Large intestine (tissue), 3 donors: ENCODE measurements at regions not wholly inside any gene's neighbourhood (a gene's known extent, or its start where the extent isn't known, plus 50 kb on each side); places are given as distances from the start of the nearest gene placed in this dataset.

ENCODE experiments used
- DNase-seq, 2 donors: peaks; one replicate each; pipeline versions ENCODE4 v3.0.0 to v3.0.0-alpha.2; 2013
- H3K27ac ChIP-seq: one replicate; pipeline ENCODE4 v1.5.1; 2013; ENCODE audit warnings: low read length
- H3K27me3 ChIP-seq: 2 replicates; pipeline ENCODE4 v1.6.1; 2013; ENCODE audit warnings: low read length; ENCODE audit not compliant: control insufficient read depth, insufficient read depth
- H3K36me3 ChIP-seq: 2 replicates; pipeline ENCODE4 v1.6.1; 2013; ENCODE audit warnings: low read length; ENCODE audit not compliant: control insufficient read depth, insufficient read depth
- H3K4me1 ChIP-seq: one replicate; pipeline ENCODE4 v1.6.1; 2013; ENCODE audit warnings: low read length; ENCODE audit not compliant: control insufficient read depth, insufficient read depth
- H3K4me3 ChIP-seq: one replicate; pipeline ENCODE4 v1.5.1; 2013; ENCODE audit warnings: low read length
- H3K9me3 ChIP-seq: one replicate; pipeline ENCODE4 v1.6.1; 2013; ENCODE audit warnings: mild to moderate bottlenecking, low read depth, low read length, moderate library complexity; ENCODE audit not compliant: control insufficient read depth
- WGBS: methylation state at CpG from one replicate; pipeline ENCODE4 v1.1.5; 2013; ENCODE audit warnings: low lambda C conversion rate; ENCODE audit not compliant: insufficient coverage; 5-methylcytosine and 5-hydroxymethylcytosine counted together

- DNase-seq, result no peak
- Histone ChIP-seq H3K36me3 (no peaks in the 10 kb centered on the region), H3K27me3 (no peaks in the 10 kb centered on the region), H3K4me1 (no peaks in the 10 kb centered on the region), H3K4me3 (no peak overlapping the region), H3K27ac (no peak overlapping the region), H3K9me3 (no peaks in the 10 kb centered on the region)
- WGBS, result 60% methylated on average over 1 of the region's 1 CpG
These were observed 756.7 kb downstream of the GATA3 start for GRCh38 chr10:8811201-8811600.

GRCh38 chr10:8815969-8816368, 761.5 kb downstream of the GATA3 start:
- no peaks in the 10 kb centered on the region for H3K4me1 ChIP-seq
- H3K9me3 ChIP-seq, result no peaks in the 10 kb centered on the region
- WGBS, result 20% methylated on average over 1 of the region's 2 CpGs
- no peak overlapping the region for H3K4me3 ChIP-seq
- DNase-seq, result no peak
- H3K27me3 ChIP-seq, result no peaks in the 10 kb centered on the region
- H3K36me3 ChIP-seq, result no peaks in the 10 kb centered on the region
- H3K27ac ChIP-seq, result no peak overlapping the region

GRCh38 chr10:8817299-8817698, 762.8 kb downstream of the GATA3 start:
- Histone ChIP-seq H3K27me3 (no peaks in the 10 kb centered on the region), H3K4me1 (no peaks in the 10 kb centered on the region), H3K36me3 (no peaks in the 10 kb centered on the region), H3K9me3 (no peaks in the 10 kb centered on the region), H3K27ac (no peak overlapping the region), H3K4me3 (no peak overlapping the region)
- no peak for DNase-seq
- no CpG with 5 or more reads among the region's 2 CpGs for WGBS

GRCh38 chr10:8825611-8826010, 771.1 kb downstream of the GATA3 start:
- Histone ChIP-seq H3K27me3 (no peaks in the 10 kb centered on the region), H3K4me3 (no peak overlapping the region), H3K9me3 (no peaks in the 10 kb centered on the region), H3K36me3 (no peaks in the 10 kb centered on the region), H3K27ac (no peak overlapping the region), H3K4me1 (no peaks in the 10 kb centered on the region)
- DNase-seq, result no peak
- 0% methylated on average over 1 of the region's 8 CpGs for WGBS

- no peaks in the 10 kb centered on the region for H3K4me1 ChIP-seq
- H3K36me3 ChIP-seq, result no peaks in the 10 kb centered on the region
- DNase-seq, result no peak
- no peak overlapping the region for H3K4me3 ChIP-seq
- H3K27ac ChIP-seq, result no peak overlapping the region
- H3K9me3 ChIP-seq, result no peaks in the 10 kb centered on the region
- WGBS, result no CpG with 5 or more reads among the region's 2 CpGs
- H3K27me3 ChIP-seq, result no peaks in the 10 kb centered on the region
These were observed 775.1 kb downstream of the GATA3 start for GRCh38 chr10:8829592-8829991.

GRCh38 chr10:8830048-8830447, 775.6 kb downstream of the GATA3 start:
- Histone ChIP-seq H3K4me3 (no peak overlapping the region), H3K36me3 (no peaks in the 10 kb centered on the region), H3K4me1 (no peaks in the 10 kb centered on the region), H3K27me3 (no peaks in the 10 kb centered on the region), H3K27ac (no peak overlapping the region), H3K9me3 (no peaks in the 10 kb centered on the region)
- no peak for DNase-seq
- WGBS, result no CpG with 5 or more reads among the region's 3 CpGs

GRCh38 chr10:8830876-8831275, 776.4 kb downstream of the GATA3 start:
- no peak overlapping the region for H3K4me3 ChIP-seq
- 20% methylated on average over 1 of the region's 1 CpG for WGBS
- H3K36me3 ChIP-seq, result no peaks in the 10 kb centered on the region
- H3K4me1 ChIP-seq, result no peaks in the 10 kb centered on the region
- DNase-seq, result no peak
- H3K9me3 ChIP-seq, result no peaks in the 10 kb centered on the region
- H3K27ac ChIP-seq, result no peak overlapping the region
- no peaks in the 10 kb centered on the region for H3K27me3 ChIP-seq

- Histone ChIP-seq H3K4me3 (no peak overlapping the region), H3K9me3 (no peaks in the 10 kb centered on the region), H3K4me1 (no peaks in the 10 kb centered on the region), H3K27ac (no peak overlapping the region), H3K27me3 (no peaks in the 10 kb centered on the region), H3K36me3 (no peaks in the 10 kb centered on the region)
- DNase-seq, result no peak
- WGBS, result 90% methylated on average over 1 of the region's 5 CpGs
These were observed 781.1 kb downstream of the GATA3 start for GRCh38 chr10:8835453-8836167.

GRCh38 chr10:8840356-8840755, 785.9 kb downstream of the GATA3 start:
- no peaks in the 10 kb centered on the region for H3K36me3 ChIP-seq
- no peak for DNase-seq
- no peaks in the 10 kb centered on the region for H3K27me3 ChIP-seq
- no peaks in the 10 kb centered on the region for H3K4me1 ChIP-seq
- H3K9me3 ChIP-seq, result no peaks in the 10 kb centered on the region
- H3K4me3 ChIP-seq, result no peak overlapping the region
- H3K27ac ChIP-seq, result no peak overlapping the region
- WGBS, result no CpG with 5 or more reads among the region's 5 CpGs

- H3K27me3 ChIP-seq, result no peaks in the 10 kb centered on the region
- H3K4me1 ChIP-seq, result no peaks in the 10 kb centered on the region
- H3K27ac ChIP-seq, result no peak overlapping the region
- no peak overlapping the region for H3K4me3 ChIP-seq
- no peak for DNase-seq
- H3K9me3 ChIP-seq, result no peaks in the 10 kb centered on the region
- no peaks in the 10 kb centered on the region for H3K36me3 ChIP-seq
These were observed 789.7 kb downstream of the GATA3 start for GRCh38 chr10:8844141-8844540.

- H3K27ac ChIP-seq, result no peak overlapping the region
- H3K36me3 ChIP-seq, result no peaks in the 10 kb centered on the region
- no peaks in the 10 kb centered on the region for H3K4me1 ChIP-seq
- no CpG with 5 or more reads among the region's 3 CpGs for WGBS
- H3K9me3 ChIP-seq, result no peaks in the 10 kb centered on the region
- no peaks in the 10 kb centered on the region for H3K27me3 ChIP-seq
- no peak for DNase-seq
- H3K4me3 ChIP-seq, result no peak overlapping the region
These were observed 798.1 kb downstream of the GATA3 start for GRCh38 chr10:8852546-8852945.
